ENCODE measurements at regions not wholly inside any gene's neighbourhood (a gene's known extent, or its start where the extent isn't known, plus 50 kb on each side); places are given as distances from the start of the nearest gene placed in this dataset.
"Not testable (repeated sequence)": the region's sequence is repeated elsewhere in the genome, so short reads cannot be mapped to it uniquely, and the experiment has no call there.

DNA sequence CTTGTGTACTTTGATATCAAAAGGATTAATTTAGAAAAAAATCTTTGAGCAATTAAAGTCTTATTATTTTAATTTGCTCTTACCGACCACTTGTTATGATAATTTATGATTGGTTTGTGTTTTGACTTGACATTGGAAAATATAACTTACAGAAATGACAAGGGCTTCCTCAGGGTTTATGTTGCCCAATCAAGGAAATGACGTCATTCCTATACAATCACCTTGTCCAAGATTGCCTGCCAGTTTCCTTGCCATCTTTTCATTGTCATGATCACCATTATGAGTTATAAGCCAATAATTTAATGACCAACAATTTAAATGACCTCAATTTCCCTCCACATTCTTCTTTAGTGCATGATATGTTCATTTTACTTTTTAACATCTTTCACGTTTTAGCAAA, 351.8 kb upstream of the TMEFF2 start:
- no peak overlapping the region for H3K4me3 ChIP-seq (ENCODE audit: control insufficient read depth in 1 of 7, extremely low read depth in 1 of 7, insufficient read depth in 4 of 7, low read depth in 2 of 7, low read length in 6 of 7)
- H3K36me3 ChIP-seq (ENCODE audit: control insufficient read depth in 4 of 4, insufficient read depth in 4 of 4, low read length in 3 of 4): no peaks in the 10 kb centered on the region
- H3K27me3 ChIP-seq (replicated peaks in 2 of 5; ENCODE audit: control insufficient read depth in 4 of 5, insufficient read depth in 5 of 5, low read length in 4 of 5): no peaks in the 10 kb centered on the region
- POLR2A ChIA-PET: no interaction called here
- H3K4me1 ChIP-seq (ENCODE audit: control extremely low read depth in 1 of 4, control insufficient read depth in 4 of 4, insufficient read depth in 4 of 4, low read length in 3 of 4): no peaks in the 10 kb centered on the region
- H3K9me3 ChIP-seq (ENCODE audit: control extremely low read depth in 1 of 5, control insufficient read depth in 4 of 5, insufficient read depth in 2 of 5, low read depth in 1 of 5, low read length in 4 of 5): no peaks in the 10 kb centered on the region
- 0% methylated on average over 1 of the region's 3 CpGs for WGBS (ENCODE audit: insufficient coverage)
- H3K27ac ChIP-seq (ENCODE audit: insufficient read depth in 1 of 2, low read depth in 1 of 2, low read length in 2 of 2, poor library complexity in 1 of 2, severe bottlenecking in 2 of 2): no peak overlapping the region
- peak; percentile 1 to 28 (median 11) for DNase-seq
- CTCF ChIA-PET: interaction anchor here (1.3 kb wide), 1 partner anchor 18 kb away, joined by 3 read pairs; no protein-coding TSS in a partner anchor

DNA sequence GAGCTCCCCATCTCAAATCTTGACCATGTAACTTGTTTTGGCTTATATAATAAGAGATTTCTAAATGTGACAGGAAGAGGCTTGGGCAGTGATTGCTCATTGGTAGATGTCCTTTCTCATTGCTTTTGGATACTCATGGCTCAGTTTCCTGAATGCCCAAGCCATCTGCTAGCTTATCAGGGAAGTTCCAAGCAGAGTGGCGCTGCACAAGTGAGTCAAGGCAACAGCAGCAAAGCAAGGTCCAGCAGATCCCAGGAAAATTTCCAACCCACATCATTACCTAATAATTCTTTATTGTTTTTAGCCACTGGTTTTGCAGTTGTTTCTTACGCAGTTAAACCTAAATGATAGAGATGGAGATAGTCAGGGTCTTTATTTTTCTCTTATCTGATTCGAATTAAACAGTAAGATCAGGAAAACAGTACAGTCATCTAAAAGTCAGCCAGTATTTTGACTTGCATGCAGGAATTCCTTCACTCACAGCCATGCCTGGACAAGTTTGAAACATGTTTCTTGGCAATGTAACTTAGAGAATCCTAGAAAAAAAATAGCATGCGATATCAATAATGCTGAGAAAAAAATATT, 349.7 kb upstream of the TMEFF2 start:
- H3K27ac ChIP-seq (ENCODE audit: insufficient read depth in 1 of 2, low read depth in 1 of 2, low read length in 2 of 2, poor library complexity in 1 of 2, severe bottlenecking in 2 of 2): no peak overlapping the region
- DNase-seq: no peak
- CTCF ChIA-PET: no interaction called here
- no peak overlapping the region for H3K4me3 ChIP-seq (ENCODE audit: control insufficient read depth in 1 of 7, extremely low read depth in 1 of 7, insufficient read depth in 4 of 7, low read depth in 2 of 7, low read length in 6 of 7)
- POLR2A ChIA-PET: no interaction called here
- H3K27me3 ChIP-seq (replicated peaks in 2 of 5; ENCODE audit: control insufficient read depth in 4 of 5, insufficient read depth in 5 of 5, low read length in 4 of 5): no peaks in the 10 kb centered on the region
- 100% methylated on average over 3 of the region's 4 CpGs for WGBS (ENCODE audit: insufficient coverage)
- no peaks in the 10 kb centered on the region for H3K36me3 ChIP-seq (ENCODE audit: control insufficient read depth in 4 of 4, insufficient read depth in 4 of 4, low read length in 3 of 4)
- no peaks in the 10 kb centered on the region for H3K9me3 ChIP-seq (ENCODE audit: control extremely low read depth in 1 of 5, control insufficient read depth in 4 of 5, insufficient read depth in 2 of 5, low read depth in 1 of 5, low read length in 4 of 5)
- H3K4me1 ChIP-seq (ENCODE audit: control extremely low read depth in 1 of 4, control insufficient read depth in 4 of 4, insufficient read depth in 4 of 4, low read length in 3 of 4): no peaks in the 10 kb centered on the region

DNA sequence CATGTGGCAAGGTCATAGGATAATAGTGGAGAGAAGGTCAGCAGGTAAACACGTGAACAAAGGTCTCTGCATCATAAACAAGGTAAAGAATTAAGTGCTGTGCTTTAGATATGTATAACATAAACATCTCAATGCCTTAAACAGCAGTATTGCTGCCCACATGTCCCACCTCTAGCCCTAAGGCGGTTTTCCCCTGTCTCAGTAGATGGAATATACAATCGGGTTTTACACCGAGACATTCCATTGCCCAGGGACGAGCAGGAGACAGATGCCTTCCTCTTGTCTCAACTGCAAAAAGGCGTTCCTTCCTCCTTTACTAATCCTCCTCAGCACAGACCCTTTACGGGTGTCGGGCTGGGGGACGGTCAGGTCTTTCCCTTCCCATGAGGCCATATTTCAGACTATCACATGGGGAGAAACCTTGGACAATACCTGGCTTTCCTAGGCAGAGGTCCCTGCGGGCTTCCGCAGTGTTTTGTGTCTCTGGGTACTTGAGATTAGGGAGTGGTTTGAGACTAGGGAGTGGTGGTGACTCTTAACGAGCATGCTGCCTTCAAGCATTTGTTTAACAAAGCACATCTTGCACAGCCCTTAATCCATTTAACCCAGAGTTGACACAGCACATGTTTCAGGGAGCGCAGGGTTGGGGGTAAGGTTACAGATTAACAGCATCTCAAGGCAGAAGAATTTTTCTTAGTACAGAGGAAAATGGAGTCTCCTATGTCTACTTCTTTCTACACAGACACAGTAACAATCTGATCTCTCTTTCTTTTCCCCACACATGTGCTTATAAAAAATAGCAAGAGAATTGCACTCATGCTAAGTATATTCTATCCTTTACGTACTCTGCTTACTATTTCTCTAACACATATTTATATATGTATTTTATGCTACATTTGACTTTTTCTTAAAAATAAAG, 347.7 kb upstream of the TMEFF2 start:
- DNase-seq; H3K36me3 ChIP-seq (ENCODE audit: control insufficient read depth in 4 of 4, insufficient read depth in 4 of 4, low read length in 3 of 4); H3K9me3 ChIP-seq (ENCODE audit: control extremely low read depth in 1 of 5, control insufficient read depth in 4 of 5, insufficient read depth in 2 of 5, low read depth in 1 of 5, low read length in 4 of 5); POLR2A ChIA-PET; H3K27ac ChIP-seq (ENCODE audit: insufficient read depth in 1 of 2, low read depth in 1 of 2, low read length in 2 of 2, poor library complexity in 1 of 2, severe bottlenecking in 2 of 2); H3K4me3 ChIP-seq (ENCODE audit: control insufficient read depth in 1 of 7, extremely low read depth in 1 of 7, insufficient read depth in 4 of 7, low read depth in 2 of 7, low read length in 6 of 7); CTCF ChIA-PET; H3K27me3 ChIP-seq (replicated peaks in 2 of 5; ENCODE audit: control insufficient read depth in 4 of 5, insufficient read depth in 5 of 5, low read length in 4 of 5); H3K4me1 ChIP-seq (ENCODE audit: control extremely low read depth in 1 of 4, control insufficient read depth in 4 of 4, insufficient read depth in 4 of 4, low read length in 3 of 4): not testable (repeated sequence)
- WGBS (ENCODE audit: insufficient coverage): 83% methylated on average over 1 of the region's 14 CpGs

DNA sequence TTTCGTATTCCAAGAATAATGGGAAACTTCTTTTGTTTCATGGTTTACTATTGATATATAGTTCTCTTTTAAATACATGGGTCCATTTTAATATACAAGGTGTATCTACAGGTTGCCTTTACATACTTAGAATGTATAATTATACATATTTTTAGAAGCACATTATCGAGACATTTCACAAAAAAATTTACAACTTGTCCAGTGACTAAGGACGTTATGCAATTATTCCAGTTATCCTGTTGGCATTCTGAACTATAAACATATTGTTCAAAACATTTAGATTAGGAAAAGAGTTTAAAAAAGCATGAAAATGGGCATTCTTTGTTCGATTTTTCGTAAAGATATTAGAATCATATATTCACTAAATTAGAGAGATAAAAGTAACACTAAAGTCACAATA, 344.6 kb upstream of the TMEFF2 start:
- Histone ChIP-seq H3K4me3 (ENCODE audit: control insufficient read depth in 1 of 7, extremely low read depth in 1 of 7, insufficient read depth in 4 of 7, low read depth in 2 of 7, low read length in 6 of 7) (no peak overlapping the region), H3K27me3 (replicated peaks in 2 of 5; ENCODE audit: control insufficient read depth in 4 of 5, insufficient read depth in 5 of 5, low read length in 4 of 5) (no peaks in the 10 kb centered on the region), H3K27ac (ENCODE audit: insufficient read depth in 1 of 2, low read depth in 1 of 2, low read length in 2 of 2, poor library complexity in 1 of 2, severe bottlenecking in 2 of 2) (no peak overlapping the region), H3K9me3 (ENCODE audit: control extremely low read depth in 1 of 5, control insufficient read depth in 4 of 5, insufficient read depth in 2 of 5, low read depth in 1 of 5, low read length in 4 of 5) (no peaks in the 10 kb centered on the region), H3K36me3 (ENCODE audit: control insufficient read depth in 4 of 4, insufficient read depth in 4 of 4, low read length in 3 of 4) (no peaks in the 10 kb centered on the region), H3K4me1 (ENCODE audit: control extremely low read depth in 1 of 4, control insufficient read depth in 4 of 4, insufficient read depth in 4 of 4, low read length in 3 of 4) (no peaks in the 10 kb centered on the region)
- WGBS (ENCODE audit: insufficient coverage): no CpG with 5 or more reads among the region's 5 CpGs
- ChIA-PET CTCF (no interaction called here), POLR2A (no interaction called here)
- no peak for DNase-seq

DNA sequence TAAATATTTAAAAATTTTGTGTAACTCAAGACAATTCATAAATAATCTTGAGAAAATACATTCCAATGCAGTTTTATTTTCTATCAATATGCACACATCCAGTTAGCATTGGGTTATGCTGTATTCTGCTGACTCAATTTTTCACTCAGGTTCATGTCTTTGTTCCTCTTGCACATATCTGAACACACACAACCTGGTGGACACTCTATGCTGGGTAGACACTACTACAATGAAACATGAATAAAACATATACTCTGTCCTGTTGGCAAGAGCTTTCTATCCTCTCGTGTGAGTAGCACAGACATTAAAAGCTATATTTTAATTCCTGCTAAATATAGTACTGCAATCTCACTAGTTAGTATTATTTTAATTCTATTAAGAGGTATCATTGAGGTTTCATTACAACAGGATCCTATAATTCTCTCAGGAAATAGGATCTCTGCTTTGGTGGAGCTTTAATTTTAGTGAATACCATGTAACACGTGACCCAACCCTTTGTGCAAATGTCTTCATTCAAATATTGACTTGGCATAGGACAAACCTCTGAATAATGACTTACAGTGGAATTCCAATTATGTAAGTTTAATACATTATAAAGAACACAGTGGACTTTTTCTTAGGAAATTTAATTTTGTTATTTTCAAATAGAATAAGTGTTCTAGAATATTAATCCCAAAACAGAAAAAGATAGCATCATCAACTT, 342.3 kb upstream of the TMEFF2 start:
- ChIA-PET CTCF (no interaction called here), POLR2A (no interaction called here)
- Histone ChIP-seq H3K36me3 (ENCODE audit: control insufficient read depth in 4 of 4, insufficient read depth in 4 of 4, low read length in 3 of 4) (no peaks in the 10 kb centered on the region), H3K4me1 (ENCODE audit: control extremely low read depth in 1 of 4, control insufficient read depth in 4 of 4, insufficient read depth in 4 of 4, low read length in 3 of 4) (no peaks in the 10 kb centered on the region), H3K9me3 (ENCODE audit: control extremely low read depth in 1 of 5, control insufficient read depth in 4 of 5, insufficient read depth in 2 of 5, low read depth in 1 of 5, low read length in 4 of 5) (no peaks in the 10 kb centered on the region), H3K27me3 (replicated peaks in 2 of 5; ENCODE audit: control insufficient read depth in 4 of 5, insufficient read depth in 5 of 5, low read length in 4 of 5) (no peaks in the 10 kb centered on the region), H3K27ac (ENCODE audit: insufficient read depth in 1 of 2, low read depth in 1 of 2, low read length in 2 of 2, poor library complexity in 1 of 2, severe bottlenecking in 2 of 2) (no peak overlapping the region), H3K4me3 (ENCODE audit: control insufficient read depth in 1 of 7, extremely low read depth in 1 of 7, insufficient read depth in 4 of 7, low read depth in 2 of 7, low read length in 6 of 7) (no peak overlapping the region)
- DNase-seq: no peak
- WGBS (ENCODE audit: insufficient coverage): no CpG with 5 or more reads among the region's 2 CpGs

DNA sequence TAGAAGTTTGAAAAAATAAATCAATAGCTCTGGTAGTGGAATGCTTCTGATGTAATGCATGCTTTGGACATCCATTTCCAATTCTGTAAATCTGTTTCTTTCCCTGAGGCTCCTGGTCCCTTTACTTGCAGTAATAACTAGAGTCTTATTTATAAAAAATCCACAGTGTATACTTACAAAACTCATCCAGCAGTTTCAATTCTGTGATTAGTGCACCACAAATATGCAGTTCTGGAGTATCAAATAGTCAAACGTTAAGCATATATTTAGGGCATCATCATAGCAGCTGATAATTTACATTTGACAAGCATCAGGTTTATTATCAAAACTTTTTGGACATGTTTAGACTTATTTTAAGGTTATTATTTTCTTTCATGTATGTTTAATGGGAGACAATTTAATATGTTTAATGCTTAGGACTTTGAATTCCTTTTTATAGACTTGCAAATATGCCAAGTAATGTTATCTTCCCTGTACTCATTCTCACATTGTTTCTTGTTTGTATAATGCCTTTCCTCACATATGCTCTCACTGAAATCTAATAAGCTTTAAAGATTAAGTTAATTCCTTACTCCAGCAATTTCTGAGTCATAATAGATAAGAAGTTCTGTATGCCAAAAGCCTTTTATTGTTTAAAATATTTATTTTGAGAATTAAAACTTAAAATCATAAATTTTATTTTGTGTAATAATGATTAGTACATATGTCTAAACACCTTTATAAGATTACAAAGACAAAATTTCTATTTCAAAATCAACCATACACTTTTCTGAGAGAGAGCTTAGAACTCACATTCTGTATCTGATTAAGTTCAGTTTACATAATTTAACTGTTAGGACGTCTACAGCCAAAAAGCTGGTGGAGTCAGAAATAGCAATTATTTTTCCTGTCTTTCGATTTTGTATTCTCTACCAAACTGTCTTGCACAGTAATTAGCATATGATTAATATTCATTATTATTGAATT, 341.5 kb upstream of the TMEFF2 start:
- CTCF ChIA-PET: interaction anchor here (0.5 kb wide), 1 partner anchor 1153 kb away, joined by 3 read pairs; no protein-coding TSS in a partner anchor
- Histone ChIP-seq H3K9me3 (ENCODE audit: control extremely low read depth in 1 of 5, control insufficient read depth in 4 of 5, insufficient read depth in 2 of 5, low read depth in 1 of 5, low read length in 4 of 5) (no peaks in the 10 kb centered on the region), H3K4me3 (ENCODE audit: control insufficient read depth in 1 of 7, extremely low read depth in 1 of 7, insufficient read depth in 4 of 7, low read depth in 2 of 7, low read length in 6 of 7) (no peak overlapping the region), H3K4me1 (ENCODE audit: control extremely low read depth in 1 of 4, control insufficient read depth in 4 of 4, insufficient read depth in 4 of 4, low read length in 3 of 4) (no peaks in the 10 kb centered on the region), H3K27me3 (replicated peaks in 2 of 5; ENCODE audit: control insufficient read depth in 4 of 5, insufficient read depth in 5 of 5, low read length in 4 of 5) (no peaks in the 10 kb centered on the region), H3K36me3 (ENCODE audit: control insufficient read depth in 4 of 4, insufficient read depth in 4 of 4, low read length in 3 of 4) (no peaks in the 10 kb centered on the region), H3K27ac (ENCODE audit: insufficient read depth in 1 of 2, low read depth in 1 of 2, low read length in 2 of 2, poor library complexity in 1 of 2, severe bottlenecking in 2 of 2) (no peak overlapping the region)
- POLR2A ChIA-PET: no interaction called here
- WGBS (ENCODE audit: insufficient coverage): no CpG with 5 or more reads among the region's 3 CpGs
- DNase-seq: no peak

Measured in common myeloid progenitor, CD34-positive (primary cell).